CD14-positive monocyte (primary cell): ENCODE measurements at regions not wholly inside any gene's neighbourhood (a gene's known extent, or its start where the extent isn't known, plus 50 kb on each side); places are given as distances from the start of the nearest gene placed in this dataset.

ENCODE experiments used
- DNase-seq, 3 donors: peaks; one replicate each; pipeline ENCODE4 v3.0.0-alpha.2; 2011 to 2022
- H2AFZ ChIP-seq: 2 replicates; pipeline ENCODE4 v1.6.0; 2012; ENCODE audit warnings: mild to moderate bottlenecking, low read depth, low read length, inconsistent platforms; ENCODE audit not compliant: insufficient read depth, poor library complexity, severe bottlenecking
- H3K27ac ChIP-seq, 2 donors: 1 replicate in 1 of 2; 2 replicates in 1 of 2; pipeline ENCODE4 v1.5.1; 2012 to 2013; ENCODE audit warnings: low read length in 2 of 2, control low read depth in 1 of 2, inconsistent platforms in 1 of 2, low read depth in 1 of 2, mild to moderate bottlenecking in 1 of 2
- H3K27me3 ChIP-seq, 2 donors: one replicate each; pipeline versions ENCODE4 v1.6.0 to v1.6.1; 2011 to 2013; ENCODE audit warnings: low read length in 2 of 2; ENCODE audit not compliant: control insufficient read depth in 2 of 2, insufficient read depth in 2 of 2
- H3K36me3 ChIP-seq, 2 donors: replicated peaks in 1 of 2; 1 replicate in 1 of 2; 2 replicates in 1 of 2; pipeline versions ENCODE4 v1.5.1 to v1.6.1; 2012 to 2013; ENCODE audit warnings: low read length in 2 of 2, control low read depth in 1 of 2, inconsistent platforms in 1 of 2, mild to moderate bottlenecking in 1 of 2; ENCODE audit not compliant: insufficient read depth in 2 of 2, control insufficient read depth in 1 of 2
- H3K4me1 ChIP-seq, 2 donors: 1 replicate in 1 of 2; 2 replicates in 1 of 2; pipeline versions ENCODE4 v1.5.1 to v1.6.1; 2012 to 2013; ENCODE audit warnings: low read length in 2 of 2, control low read depth in 1 of 2, inconsistent platforms in 1 of 2, mild to moderate bottlenecking in 1 of 2, moderate library complexity in 1 of 2; ENCODE audit not compliant: insufficient read depth in 2 of 2, control insufficient read depth in 1 of 2
- H3K4me2 ChIP-seq: replicated peaks from 2 replicates; pipeline ENCODE3; 2012; ENCODE audit warnings: low read length, moderate library complexity, mild to moderate bottlenecking; ENCODE audit not compliant: poor library complexity, severe bottlenecking; ENCODE audit errors: extremely low read depth
- H3K4me3 ChIP-seq, 3 experiments: fragments of 200-600 bp in 1 of 3; sonication (generic) in 1 of 3; replicated peaks in 1 of 3; 1 replicate in 2 of 3; 2 replicates in 1 of 3; pipeline ENCODE4 v1.5.1; 2011 to 2013; ENCODE audit warnings: low read length in 3 of 3, mild to moderate bottlenecking in 3 of 3, control low read depth in 2 of 3, low read depth in 2 of 3, inconsistent platforms in 1 of 3, moderate library complexity in 1 of 3
- H3K79me2 ChIP-seq: 2 replicates; pipeline ENCODE4 v1.6.0; 2012; ENCODE audit warnings: mild to moderate bottlenecking, control low read depth, inconsistent platforms, low read length, moderate library complexity; ENCODE audit not compliant: insufficient read depth
- H3K9ac ChIP-seq: 2 replicates; pipeline ENCODE4 v1.6.0; 2017; ENCODE audit warnings: low read length, mild to moderate bottlenecking; ENCODE audit not compliant: insufficient read depth, poor library complexity, severe bottlenecking
- H3K9me3 ChIP-seq, 2 donors: replicated peaks in 1 of 2; 1 replicate in 1 of 2; 2 replicates in 1 of 2; pipeline versions ENCODE4 v1.5.1 to v1.6.1; 2012 to 2013; ENCODE audit warnings: low read length in 2 of 2, control low read depth in 1 of 2; ENCODE audit not compliant: control insufficient read depth in 1 of 2, insufficient read depth in 1 of 2
- H4K20me1 ChIP-seq: 2 replicates; pipeline ENCODE4 v1.6.0; 2012; ENCODE audit warnings: mild to moderate bottlenecking, low read length, control low read depth, moderate library complexity; ENCODE audit not compliant: insufficient read depth
- H3K27ac Mint-ChIP-seq, 7 donors: one replicate each; pipeline ENCODE4 v1.8.0; 2020; ENCODE audit warnings: mild to moderate bottlenecking in 7 of 7, mixed read lengths in 7 of 7, moderate library complexity in 6 of 7, inconsistent platforms in 2 of 7
- H3K27me3 Mint-ChIP-seq, 3 donors: one replicate each; pipeline ENCODE4 v1.8.0; 2021 to 2022; ENCODE audit warnings: low read depth in 3 of 3, mild to moderate bottlenecking in 3 of 3, mixed read lengths in 3 of 3, moderate library complexity in 3 of 3, inconsistent platforms in 1 of 3
- H3K36me3 Mint-ChIP-seq, 2 donors: one replicate each; pipeline ENCODE4 v1.8.0; 2020; ENCODE audit warnings: mixed read lengths in 2 of 2, inconsistent platforms in 1 of 2, mild to moderate bottlenecking in 1 of 2
- H3K4me1 Mint-ChIP-seq: one replicate; pipeline ENCODE4 v1.8.0; 2020; ENCODE audit warnings: mild to moderate bottlenecking, mixed read lengths
- H3K4me3 Mint-ChIP-seq, 2 donors: one replicate each; pipeline ENCODE4 v1.8.0; 2020; ENCODE audit warnings: mild to moderate bottlenecking in 2 of 2, mixed read lengths in 2 of 2, moderate library complexity in 1 of 2
- H3K9me3 Mint-ChIP-seq, 7 donors: one replicate each; pipeline ENCODE4 v1.8.0; 2020 to 2022; ENCODE audit warnings: mixed read lengths in 7 of 7, mild to moderate bottlenecking in 6 of 7, moderate library complexity in 6 of 7, inconsistent platforms in 2 of 7
- WGBS: methylation state at CpG from one replicate; pipeline ENCODE4 v1.1.5; 2013; ENCODE audit warnings: missing lambda C conversion rate; ENCODE audit not compliant: insufficient coverage; 5-methylcytosine and 5-hydroxymethylcytosine counted together
- intact Hi-C, 2 donors: fragments of 100-400 bp; cut with micrococcal nuclease; formaldehyde crosslinking; loops; one replicate each; pipeline versions ENCODE4 v1.15.0 to v1.15.1; 2023
- TF ChIP-seq, protein P1 (sequence below): fragments of 200-600 bp; IDR thresholded peaks from one replicate; pipeline ENCODE4 v1.8.0; 2022; ENCODE audit warnings: antibody characterized with exemption, mild to moderate bottlenecking

DNA sequence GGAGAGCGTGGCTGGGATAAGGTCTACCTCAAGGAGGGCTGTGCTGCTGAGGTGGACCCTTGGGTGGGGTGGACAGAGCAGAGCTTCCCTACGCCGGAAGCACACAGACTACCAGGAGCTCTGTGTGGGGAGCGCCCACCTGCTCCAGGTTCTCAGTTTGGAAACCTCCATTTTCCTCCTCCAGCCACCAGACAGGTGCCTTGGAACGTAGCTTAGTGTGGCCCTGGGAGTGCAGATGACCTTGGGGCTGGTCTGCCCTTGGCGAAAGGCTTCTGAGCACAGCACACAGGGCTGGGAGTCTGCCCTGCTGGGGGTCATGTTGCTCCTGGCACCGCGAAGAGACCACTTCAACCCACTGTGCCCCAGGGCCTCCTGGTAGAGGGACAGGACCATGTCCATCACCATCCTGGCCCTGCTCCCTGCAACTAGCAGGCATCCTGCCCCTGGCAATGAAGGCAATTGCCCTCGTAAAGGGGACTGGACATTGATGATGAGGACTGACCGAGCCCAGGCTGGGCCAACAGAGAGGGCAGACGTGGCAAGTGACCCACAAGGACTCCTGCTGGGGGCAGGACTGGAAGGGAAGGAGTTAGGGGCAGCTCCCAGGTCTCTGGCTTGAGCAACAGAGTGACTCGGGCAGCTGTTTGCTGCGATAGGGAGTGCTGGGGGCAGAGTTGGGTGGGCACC, 214.7 kb downstream of the CYP26B1 start:
- no peak overlapping the region for H3K4me3 ChIP-seq
- H3K36me3 ChIP-seq = no peaks in the 10 kb centered on the region
- H3K79me2 ChIP-seq = no peaks in the 10 kb centered on the region
- H4K20me1 ChIP-seq = no peaks in the 10 kb centered on the region
- peaks cover 19% of the 10 kb centered on the region for H3K4me1 Mint-ChIP-seq
- H3K36me3 Mint-ChIP-seq = no peaks in the 10 kb centered on the region
- H3K4me3 Mint-ChIP-seq = no peak overlapping the region
- TF ChIP-seq, protein P1, sequence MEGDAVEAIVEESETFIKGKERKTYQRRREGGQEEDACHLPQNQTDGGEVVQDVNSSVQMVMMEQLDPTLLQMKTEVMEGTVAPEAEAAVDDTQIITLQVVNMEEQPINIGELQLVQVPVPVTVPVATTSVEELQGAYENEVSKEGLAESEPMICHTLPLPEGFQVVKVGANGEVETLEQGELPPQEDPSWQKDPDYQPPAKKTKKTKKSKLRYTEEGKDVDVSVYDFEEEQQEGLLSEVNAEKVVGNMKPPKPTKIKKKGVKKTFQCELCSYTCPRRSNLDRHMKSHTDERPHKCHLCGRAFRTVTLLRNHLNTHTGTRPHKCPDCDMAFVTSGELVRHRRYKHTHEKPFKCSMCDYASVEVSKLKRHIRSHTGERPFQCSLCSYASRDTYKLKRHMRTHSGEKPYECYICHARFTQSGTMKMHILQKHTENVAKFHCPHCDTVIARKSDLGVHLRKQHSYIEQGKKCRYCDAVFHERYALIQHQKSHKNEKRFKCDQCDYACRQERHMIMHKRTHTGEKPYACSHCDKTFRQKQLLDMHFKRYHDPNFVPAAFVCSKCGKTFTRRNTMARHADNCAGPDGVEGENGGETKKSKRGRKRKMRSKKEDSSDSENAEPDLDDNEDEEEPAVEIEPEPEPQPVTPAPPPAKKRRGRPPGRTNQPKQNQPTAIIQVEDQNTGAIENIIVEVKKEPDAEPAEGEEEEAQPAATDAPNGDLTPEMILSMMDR = no peak
- peaks cover 0 to 6% (median 0%) of the 10 kb centered on the region in 7 donors for H3K9me3 Mint-ChIP-seq
- no peak overlapping the region for H3K27ac ChIP-seq
- intact Hi-C loops = no loop called here
- DNase-seq = peak in 1 of 3 donors; percentile 1
- 87% methylated on average over 10 of the region's 13 CpGs for WGBS
- H3K27ac Mint-ChIP-seq = no peak overlapping the region
- peaks cover 10 to 12% of the 10 kb centered on the region in 2 donors for H3K4me1 ChIP-seq
- H3K9me3 ChIP-seq = no peaks in the 10 kb centered on the region
- H3K4me2 ChIP-seq = no peak overlapping the region
- H3K27me3 Mint-ChIP-seq = peaks cover 1 to 2% (median 2%) of the 10 kb centered on the region in 3 donors
- no peak overlapping the region for H2AFZ ChIP-seq
- H3K27me3 ChIP-seq = no peaks in the 10 kb centered on the region
- H3K9ac ChIP-seq = no peak overlapping the region

DNA sequence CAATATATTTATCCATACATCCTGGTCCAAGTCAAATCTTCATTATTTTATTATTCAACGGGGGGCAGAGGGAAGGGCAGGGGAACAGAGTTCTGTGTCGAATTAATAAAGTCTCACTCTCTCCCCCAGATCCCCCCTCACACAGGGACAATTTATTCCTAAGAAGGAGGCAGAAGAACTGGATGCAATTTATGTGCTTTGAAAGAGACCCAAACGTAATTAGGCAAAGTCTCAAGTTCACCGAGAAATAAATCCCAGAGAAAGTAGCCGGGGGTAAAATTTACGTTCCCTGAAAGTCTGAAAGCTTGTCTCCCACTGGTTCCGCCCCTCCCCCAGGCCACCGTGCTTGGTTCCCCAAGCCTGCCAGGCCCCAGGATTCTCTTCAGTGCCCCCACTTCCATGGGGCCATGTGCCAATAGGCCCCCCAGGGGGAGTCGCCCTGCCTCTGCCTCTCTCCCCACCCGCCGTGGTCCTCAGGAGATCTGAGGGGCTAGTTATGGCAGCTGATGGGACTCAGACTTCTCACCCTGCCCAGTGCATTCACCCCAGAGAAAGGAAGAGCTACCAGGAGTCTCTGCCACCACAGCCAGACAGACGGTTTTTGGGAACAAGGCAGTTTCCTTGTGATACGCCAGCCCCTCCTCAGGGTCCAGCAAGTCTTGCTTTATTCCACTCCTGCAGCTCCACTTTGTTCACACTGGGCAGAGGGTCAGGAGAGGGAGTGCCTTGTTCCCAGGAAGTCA, 215.5 kb downstream of the CYP26B1 start:
- Histone ChIP-seq H2AFZ (no peak overlapping the region), H3K4me2 (no peak overlapping the region), H3K9me3 (no peaks in the 10 kb centered on the region), H3K4me3 (no peak overlapping the region), H3K27me3 (no peaks in the 10 kb centered on the region), H4K20me1 (no peaks in the 10 kb centered on the region), H3K36me3 (no peaks in the 10 kb centered on the region), H3K27ac (no peak overlapping the region), H3K79me2 (no peaks in the 10 kb centered on the region), H3K9ac (no peak overlapping the region), H3K4me1 (peaks cover 10 to 12% of the 10 kb centered on the region in 2 donors)
- Mint-ChIP-seq H3K36me3 (no peaks in the 10 kb centered on the region), H3K9me3 (peaks cover 0 to 6% (median 0%) of the 10 kb centered on the region in 7 donors), H3K4me1 (peaks cover 19% of the 10 kb centered on the region), H3K27me3 (peaks cover 1 to 2% (median 2%) of the 10 kb centered on the region in 3 donors), H3K27ac (no peak overlapping the region), H3K4me3 (no peak overlapping the region)
- intact Hi-C loops = no loop called here
- TF ChIP-seq, protein P1 = no peak
- no peak for DNase-seq
- WGBS = 85% methylated on average over 11 of the region's 13 CpGs
